ENCODE measurements at regions not wholly inside any gene's neighbourhood (a gene's known extent, or its start where the extent isn't known, plus 50 kb on each side); places are given as distances from the start of the nearest gene placed in this dataset.

DNA sequence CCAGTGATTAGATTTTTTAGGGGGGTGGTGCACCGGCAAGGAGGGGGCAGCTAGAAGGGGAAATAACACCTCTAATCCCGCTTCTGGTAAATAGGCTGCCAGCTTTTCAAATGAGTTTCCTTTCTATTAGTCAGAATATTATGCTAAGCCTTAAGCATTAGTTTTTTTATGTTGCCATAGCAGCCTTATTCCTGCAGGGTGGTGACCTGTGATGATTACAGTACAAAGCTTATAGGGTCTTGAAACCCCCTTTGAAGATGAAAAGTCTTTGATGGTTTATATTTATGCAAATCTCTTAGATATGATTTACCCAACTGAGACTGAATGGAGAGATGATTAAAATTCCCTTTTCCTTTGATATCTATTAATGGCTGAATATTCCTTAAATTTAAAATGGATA is 109.8 kb downstream of the ZIC5 start:
- Histone ChIP-seq H3K9ac (ENCODE audit: extremely low read depth, insufficient read length, low read length) (no peak overlapping the region), H3K56ac (ENCODE audit: insufficient read length, low read depth, low read length) (no peak overlapping the region), H4K91ac (ENCODE audit: insufficient read length, low read depth, low read length) (no peak overlapping the region), H2BK120ac (ENCODE audit: low read depth, low read length, poor library complexity, severe bottlenecking) (no peak overlapping the region), H4K20me1 (ENCODE audit: control insufficient read depth, insufficient read depth, insufficient read length) (no peaks in the 10 kb centered on the region), H2BK20ac (ENCODE audit: low read depth, low read length, poor library complexity, severe bottlenecking) (no peak overlapping the region), H3K4me2 (ENCODE audit: insufficient read depth, insufficient read length, low read length) (no peak overlapping the region), H3K27ac (ENCODE audit: insufficient read length, low read depth, low read length) (no peak overlapping the region), H3K27me3 (ENCODE audit: insufficient read depth, low read length) (no peaks in the 10 kb centered on the region), H3T11ph (ENCODE audit: low read length) (no peak overlapping the region), H3K4me1 (ENCODE audit: insufficient read depth, low read length) (peaks cover 16% of the 10 kb centered on the region), H4K5ac (ENCODE audit: insufficient read length, low read depth, low read length) (no peak overlapping the region), H3K23ac (ENCODE audit: insufficient read length, low read depth, low read length) (no peak overlapping the region), H3K9me3 (ENCODE audit: control insufficient read depth, low read depth, low read length) (no peaks in the 10 kb centered on the region), H3K79me1 (ENCODE audit: insufficient read depth, low read depth, low read length, poor library complexity, severe bottlenecking) (no peaks in the 10 kb centered on the region), H2BK12ac (ENCODE audit: insufficient read length, low read depth, low read length) (no peak overlapping the region), H3K79me2 (ENCODE audit: insufficient read depth, low read length) (no peaks in the 10 kb centered on the region), H3K23me2 (ENCODE audit: insufficient read length, low read depth, low read length, poor library complexity, severe bottlenecking) (no peaks in the 10 kb centered on the region), H4K8ac (replicated peaks; ENCODE audit: insufficient read length, low read depth, low read length) (no peak overlapping the region), H2AK5ac (ENCODE audit: insufficient read length, low read length) (no peak overlapping the region), H3K4ac (ENCODE audit: low read depth, low read length) (no peak overlapping the region), H2BK5ac (ENCODE audit: insufficient read length, low read length) (no peak overlapping the region), H3K14ac (ENCODE audit: insufficient read depth, low read length) (no peak overlapping the region), H3K18ac (ENCODE audit: insufficient read length, low read depth, low read length) (no peak overlapping the region), H2AFZ (ENCODE audit: low read length) (no peak overlapping the region), H2BK15ac (ENCODE audit: low read depth, low read length) (no peak overlapping the region)
- Mint-ChIP-seq H3K36me3 (ENCODE audit: insufficient read depth in 1 of 3, low read depth in 3 of 3) (0 out of 7 replicates have a peak, but pooled peaks cover 0 to 2% (median 0%) of the 10 kb centered on the region in 3 experiments), H3K27ac (no peak overlapping the region), H3K27me3 (ENCODE audit: low read depth) (no peaks in the 10 kb centered on the region), H3K4me1 (peaks cover 87 to 88% of the 10 kb centered on the region in 2 experiments), H3K9me3 (no peaks in the 10 kb centered on the region), H3K4me3 (no peak overlapping the region)
- DNase-seq, result no peak
- no peak for TF ChIP-seq CTCF (conservative IDR thresholded peaks at IDR 0.05)
- WGBS (ENCODE audit: extremely low coverage, insufficient read length, low lambda C conversion rate), result no CpG with 5 or more reads among the region's 2 CpGs

Data from H9 (cell line).